Erythroblast (primary cell): ENCODE measurements at regions not wholly inside any gene's neighbourhood (a gene's known extent, or its start where the extent isn't known, plus 50 kb on each side); places are given as distances from the start of the nearest gene placed in this dataset.
A peak's percentile ranks its signal among the peaks of the same experiment; 100 is the strongest.

Source experiments
- DNase-seq, 2 experiments: peaks; one replicate each; lab custom pipeline; 2025; lab: John Stamatoyannopoulos, UW
- GATA1 ChIP-seq: IDR thresholded peaks from 2 replicates; pipeline ENCODE4 v1.6.1; 2011; ENCODE audit warnings: low read depth, mild to moderate bottlenecking, control low read depth, low read length, moderate library complexity
- POLR2A ChIP-seq: IDR thresholded peaks from 2 replicates; pipeline ENCODE4 v1.6.1; 2011; ENCODE audit warnings: mild to moderate bottlenecking, low read length

- TF ChIP-seq GATA1 (no peak), POLR2A (no peak)
- no peak for DNase-seq
Observed at GRCh38 chr4:115865736-115866135, 752.3 kb upstream of the NDST4 start.

- no peak for TF ChIP-seq GATA1
- no peak for TF ChIP-seq POLR2A
- no peak for DNase-seq
Observed at GRCh38 chr4:115852767-115853091, 739.3 kb upstream of the NDST4 start.

- TF ChIP-seq GATA1: no peak
- TF ChIP-seq POLR2A: no peak
- peak; percentile 63 to 75 for DNase-seq
Observed at GRCh38 chr4:115851918-115852766, 738.7 kb upstream of the NDST4 start.

- no peak for DNase-seq
- TF ChIP-seq GATA1 (no peak), POLR2A (no peak)
Observed at GRCh38 chr4:115850799-115851509, 737.5 kb upstream of the NDST4 start.

GRCh38 chr4:115844180-115844579 is 730.8 kb upstream of the NDST4 start:
- no peak for DNase-seq
- TF ChIP-seq GATA1 (no peak), POLR2A (no peak)

GRCh38 chr4:115841871-115842270 is 728.5 kb upstream of the NDST4 start:
- TF ChIP-seq POLR2A (no peak), GATA1 (no peak)
- no peak for DNase-seq

GRCh38 chr4:115834441-115834840 is 721.0 kb upstream of the NDST4 start:
- no peak for TF ChIP-seq GATA1
- DNase-seq: no peak

GRCh38 chr4:115824630-115825029 is 711.2 kb upstream of the NDST4 start:
- no peak for TF ChIP-seq POLR2A
- TF ChIP-seq GATA1: no peak
- DNase-seq: no peak

GRCh38 chr4:115803825-115804224 is 690.4 kb upstream of the NDST4 start:
- no peak for DNase-seq

GRCh38 chr4:115790812-115791211 is 677.4 kb upstream of the NDST4 start:
- TF ChIP-seq POLR2A: no peak
- no peak for TF ChIP-seq GATA1
- DNase-seq: no peak

More at GRCh38 chr4:115803825-115804224, 690.4 kb upstream of the NDST4 start:
- no peak for TF ChIP-seq POLR2A
- no peak for TF ChIP-seq GATA1

- DNase-seq: no peak
- TF ChIP-seq POLR2A (no peak), GATA1 (no peak)
Observed at GRCh38 chr4:115781528-115782146, 668.2 kb upstream of the NDST4 start.

GRCh38 chr4:115780835-115781234 is 667.4 kb upstream of the NDST4 start:
- TF ChIP-seq POLR2A (no peak), GATA1 (no peak)

GRCh38 chr4:115780268-115780667 is 666.8 kb upstream of the NDST4 start:
- no peak for DNase-seq
- TF ChIP-seq POLR2A (no peak), GATA1 (no peak)

More at GRCh38 chr4:115780835-115781234, 667.4 kb upstream of the NDST4 start:
- DNase-seq: no peak

GRCh38 chr4:115770046-115770543 is 656.7 kb upstream of the NDST4 start:
- TF ChIP-seq GATA1 (no peak), POLR2A (no peak)

More at GRCh38 chr4:115770046-115770543, 656.7 kb upstream of the NDST4 start:
- DNase-seq: no peak
